Activated CD4-positive, alpha-beta T cell treated with anti-CD3 and anti-CD28 coated beads for 36 hours (primary cell): ENCODE measurements at regions not wholly inside any gene's neighbourhood (a gene's known extent, or its start where the extent isn't known, plus 50 kb on each side); places are given as distances from the start of the nearest gene placed in this dataset.
"Not testable (repeated sequence)": the region's sequence is repeated elsewhere in the genome, so short reads cannot be mapped to it uniquely, and the experiment has no call there.

Source experiments
- ATAC-seq: fragments of 200-7000 bp; cut with Tn5 transposase; one replicate; pipeline ENCODE4 v1.10.0; 2021; ENCODE audit warnings: mild to moderate bottlenecking, moderate library complexity
- CTCF ChIA-PET: fragments of 350-600 bp; sonication (Branson Sonifier 250); formaldehyde crosslinking; loops from one replicate; lab custom pipeline; 2021; ENCODE audit warnings: antibody characterized with exemption; lab: Charles Lee
- POLR2A ChIA-PET: fragments of 350-600 bp; sonication (Branson Sonifier 250); formaldehyde crosslinking; loops from one replicate; lab custom pipeline; 2021; ENCODE audit warnings: antibody characterized with exemption, inconsistent platforms; lab: Charles Lee
- DNase-seq: peaks from one replicate; pipeline ENCODE4 v3.0.0-alpha.2; 2020
- H3K27ac Mint-ChIP-seq: one replicate; pipeline ENCODE4 v1.8.0; 2021; ENCODE audit warnings: mixed read lengths
- H3K27me3 Mint-ChIP-seq: one replicate; pipeline ENCODE4 v1.8.0; 2021; ENCODE audit warnings: mixed read lengths
- H3K36me3 Mint-ChIP-seq: one replicate; pipeline ENCODE4 v1.8.0; 2021; ENCODE audit warnings: low read depth, mixed read lengths
- H3K4me1 Mint-ChIP-seq: one replicate; pipeline ENCODE4 v1.8.0; 2021; ENCODE audit warnings: mixed read lengths
- H3K4me3 Mint-ChIP-seq: one replicate; pipeline ENCODE4 v1.8.0; 2021; ENCODE audit warnings: mild to moderate bottlenecking, moderate library complexity, mixed read lengths
- H3K9me3 Mint-ChIP-seq: one replicate; pipeline ENCODE4 v1.8.0; 2021; ENCODE audit warnings: low read depth, mixed read lengths
- intact Hi-C, 2 experiments: fragments of 100-400 bp; cut with DNase I in 1 of 2; cut with micrococcal nuclease in 1 of 2; formaldehyde crosslinking; loops; one replicate each; pipeline versions ENCODE4 v1.14.2 to v1.15.1; 2022 to 2024; cut with DNase I, micrococcal nuclease

GRCh38 chr7:68725843-68726785, 872.2 kb upstream of the AUTS2 start:
- no peak overlapping the region for H3K4me3 Mint-ChIP-seq
- no peak for ATAC-seq
- DNase-seq, result no peak
- ChIA-PET CTCF (no interaction called here), POLR2A (no interaction called here)
- peaks cover 9% of the 10 kb centered on the region for H3K9me3 Mint-ChIP-seq
- intact Hi-C loops, result no loop called here
- no peaks in the 10 kb centered on the region for H3K27me3 Mint-ChIP-seq
- no peaks in the 10 kb centered on the region for H3K4me1 Mint-ChIP-seq
- no peak overlapping the region for H3K27ac Mint-ChIP-seq
- H3K36me3 Mint-ChIP-seq, result no peaks in the 10 kb centered on the region

GRCh38 chr7:68728720-68729119, 869.6 kb upstream of the AUTS2 start:
- H3K4me3 Mint-ChIP-seq, H3K27ac Mint-ChIP-seq, H3K36me3 Mint-ChIP-seq, ATAC-seq, POLR2A ChIA-PET, H3K4me1 Mint-ChIP-seq, intact Hi-C loops, CTCF ChIA-PET, H3K27me3 Mint-ChIP-seq, DNase-seq, H3K9me3 Mint-ChIP-seq: not testable (repeated sequence)

GRCh38 chr7:68729371-68729770, 868.9 kb upstream of the AUTS2 start:
- Mint-ChIP-seq H3K4me1 (no peaks in the 10 kb centered on the region), H3K27me3 (no peaks in the 10 kb centered on the region), H3K27ac (no peak overlapping the region), H3K36me3 (no peaks in the 10 kb centered on the region), H3K4me3 (no peak overlapping the region), H3K9me3 (peaks cover 9% of the 10 kb centered on the region)
- DNase-seq (no peak), ATAC-seq (no peak)
- intact Hi-C loops, result no loop called here
- ChIA-PET CTCF (no interaction called here), POLR2A (no interaction called here)

DNA sequence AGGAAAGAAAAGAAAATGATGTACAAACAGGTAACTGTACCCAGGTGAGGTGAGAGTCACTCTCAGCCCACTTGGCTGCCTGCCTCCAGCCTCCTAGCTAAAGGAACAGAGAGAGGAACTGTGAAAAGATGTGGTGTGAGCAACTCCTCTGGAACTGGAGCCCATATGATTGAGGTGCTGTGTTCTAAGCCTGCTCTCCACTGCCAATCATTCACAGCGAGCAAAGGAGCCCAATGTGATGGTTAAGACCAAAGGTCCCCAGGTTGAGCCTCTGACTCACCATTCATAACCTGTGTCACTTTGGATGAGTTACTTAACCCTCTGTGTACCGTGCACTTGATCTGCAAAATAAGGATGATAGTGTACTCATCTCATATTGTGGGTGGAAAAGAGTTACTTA, 868.1 kb upstream of the AUTS2 start:
- no peak overlapping the region for H3K4me3 Mint-ChIP-seq
- no peaks in the 10 kb centered on the region for H3K4me1 Mint-ChIP-seq
- ATAC-seq (no peak), DNase-seq (no peak)
- H3K36me3 Mint-ChIP-seq, result no peaks in the 10 kb centered on the region
- no peak overlapping the region for H3K27ac Mint-ChIP-seq
- ChIA-PET POLR2A (no interaction called here), CTCF (no interaction called here)
- no peaks in the 10 kb centered on the region for H3K27me3 Mint-ChIP-seq
- intact Hi-C loops, result no loop called here
- H3K9me3 Mint-ChIP-seq, result peaks cover 13% of the 10 kb centered on the region

DNA sequence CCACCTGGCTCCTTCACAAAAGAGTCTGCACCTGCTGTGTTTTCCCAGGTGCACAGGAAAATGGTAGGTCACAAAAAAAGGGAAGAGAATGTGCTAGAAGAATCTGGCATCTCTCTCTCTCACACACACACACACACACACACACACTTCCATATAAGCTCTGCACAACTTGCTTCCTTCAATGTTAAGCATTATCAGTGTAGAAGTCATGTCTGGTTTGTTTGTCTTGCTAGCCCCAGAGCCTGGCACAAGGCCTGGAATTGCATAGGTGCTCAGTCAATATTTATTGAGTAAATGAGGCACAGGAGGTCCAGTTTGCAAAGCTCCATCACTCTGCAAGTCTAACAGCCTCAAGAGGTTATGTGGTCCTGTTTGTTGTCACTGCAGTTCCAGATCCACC, 867.3 kb upstream of the AUTS2 start:
- peaks cover 14% of the 10 kb centered on the region for H3K9me3 Mint-ChIP-seq
- CTCF ChIA-PET, result no interaction called here
- no peaks in the 10 kb centered on the region for H3K4me1 Mint-ChIP-seq
- no peak overlapping the region for H3K27ac Mint-ChIP-seq
- H3K27me3 Mint-ChIP-seq, result no peaks in the 10 kb centered on the region
- ATAC-seq, result no peak
- intact Hi-C loops, result no loop called here
- POLR2A ChIA-PET, result no interaction called here
- no peak overlapping the region for H3K4me3 Mint-ChIP-seq
- H3K36me3 Mint-ChIP-seq, result no peaks in the 10 kb centered on the region
- no peak for DNase-seq

GRCh38 chr7:68733219-68734153, 864.8 kb upstream of the AUTS2 start:
- DNase-seq (no peak), ATAC-seq (no peak)
- Mint-ChIP-seq H3K27ac (no peak overlapping the region), H3K36me3 (no peaks in the 10 kb centered on the region), H3K9me3 (peaks cover 9% of the 10 kb centered on the region), H3K27me3 (no peaks in the 10 kb centered on the region), H3K4me1 (no peaks in the 10 kb centered on the region), H3K4me3 (no peak overlapping the region)
- ChIA-PET POLR2A (no interaction called here), CTCF (no interaction called here)
- intact Hi-C loops, result no loop called here

DNA sequence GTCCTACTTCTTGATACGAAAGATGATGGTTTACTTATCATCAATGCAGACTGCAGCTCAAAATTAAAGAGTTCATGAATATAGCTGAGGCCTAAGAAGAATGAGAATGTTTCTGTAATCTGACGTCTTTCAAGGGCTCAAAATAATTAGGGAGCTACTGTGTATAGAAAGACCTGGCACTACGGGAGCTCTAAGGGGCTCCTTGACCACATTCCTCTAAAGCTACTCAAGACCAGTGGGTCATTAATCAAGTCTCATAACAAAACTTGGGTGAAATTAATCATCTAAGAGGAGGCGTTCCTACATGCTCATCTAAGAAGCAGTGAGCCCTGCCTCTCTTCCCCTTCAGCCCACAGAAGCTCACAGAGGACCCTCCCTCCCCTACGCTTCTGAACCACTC, 863.8 kb upstream of the AUTS2 start:
- CTCF ChIA-PET, result no interaction called here
- POLR2A ChIA-PET, result no interaction called here
- peaks cover 11% of the 10 kb centered on the region for H3K9me3 Mint-ChIP-seq
- H3K4me3 Mint-ChIP-seq, result no peak overlapping the region
- no peaks in the 10 kb centered on the region for H3K4me1 Mint-ChIP-seq
- H3K27ac Mint-ChIP-seq, result no peak overlapping the region
- ATAC-seq (no peak), DNase-seq (no peak)
- no peaks in the 10 kb centered on the region for H3K27me3 Mint-ChIP-seq
- no peaks in the 10 kb centered on the region for H3K36me3 Mint-ChIP-seq
- intact Hi-C loops, result no loop called here

DNA sequence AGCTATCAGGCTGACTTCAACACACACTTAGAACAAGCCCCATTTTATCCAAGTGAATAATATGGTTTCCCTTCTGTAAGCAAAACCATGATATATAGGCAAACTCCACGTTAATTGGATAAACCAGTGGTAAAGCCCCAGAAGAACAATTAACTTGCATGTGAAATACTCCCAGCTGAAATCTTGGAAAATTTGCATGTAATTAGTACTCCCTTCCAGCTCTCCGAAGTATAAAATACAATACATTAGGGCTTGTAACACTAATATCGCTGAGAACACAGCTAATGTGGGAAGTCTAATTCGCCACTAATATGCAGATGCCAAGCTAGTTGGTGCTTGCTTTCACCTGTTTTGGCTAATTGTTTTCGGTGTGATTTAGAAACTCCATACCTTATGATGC, 859.0 kb upstream of the AUTS2 start:
- Mint-ChIP-seq H3K27ac (no peak overlapping the region), H3K27me3 (no peaks in the 10 kb centered on the region), H3K9me3 (peaks cover 12% of the 10 kb centered on the region), H3K36me3 (no peaks in the 10 kb centered on the region), H3K4me1 (no peaks in the 10 kb centered on the region), H3K4me3 (no peak overlapping the region)
- intact Hi-C loops, result no loop called here
- ChIA-PET CTCF (no interaction called here), POLR2A (no interaction called here)
- DNase-seq, result no peak
- ATAC-seq, result no peak

DNA sequence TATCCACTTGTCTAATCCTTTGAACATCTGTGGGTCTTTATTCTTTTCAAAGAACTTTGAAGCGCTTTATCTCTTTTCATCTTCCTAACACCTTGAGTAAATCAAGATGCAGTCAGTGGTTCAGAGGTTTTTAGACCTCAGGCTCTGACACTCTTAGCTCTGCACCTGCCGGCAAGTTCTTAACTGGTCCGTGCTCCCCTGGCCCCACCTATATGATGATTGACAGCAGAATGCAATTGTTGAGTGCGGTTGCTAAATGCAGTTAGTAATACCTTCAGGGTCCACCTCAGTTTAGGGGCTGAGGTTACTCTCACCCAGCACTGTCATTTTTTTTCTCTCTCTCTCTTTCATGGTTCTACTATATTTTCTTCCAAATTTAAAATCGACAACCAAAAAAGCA, 854.2 kb upstream of the AUTS2 start:
- CTCF ChIA-PET, result no interaction called here

GRCh38 chr7:68748934-68749900, 849.1 kb upstream of the AUTS2 start:
- CTCF ChIA-PET, result no interaction called here
- DNase-seq (no peak), ATAC-seq (no peak)
- Mint-ChIP-seq H3K9me3 (peaks cover 9% of the 10 kb centered on the region), H3K4me3 (no peak overlapping the region), H3K36me3 (no peaks in the 10 kb centered on the region), H3K27ac (no peak overlapping the region), H3K27me3 (no peaks in the 10 kb centered on the region), H3K4me1 (no peaks in the 10 kb centered on the region)
- intact Hi-C loops, result no loop called here
- POLR2A ChIA-PET, result no interaction called here

More for the DNA sequence above, 854.2 kb upstream of the AUTS2 start:
- intact Hi-C loops, result no loop called here
- Mint-ChIP-seq H3K27me3 (no peaks in the 10 kb centered on the region), H3K27ac (no peak overlapping the region), H3K4me3 (no peak overlapping the region), H3K9me3 (peaks cover 1% of the 10 kb centered on the region), H3K4me1 (no peaks in the 10 kb centered on the region), H3K36me3 (no peaks in the 10 kb centered on the region)
- no peak for DNase-seq
- ATAC-seq, result no peak
- POLR2A ChIA-PET, result no interaction called here
